Nephron (organoid): ENCODE measurements at regions not wholly inside any gene's neighbourhood (a gene's known extent, or its start where the extent isn't known, plus 50 kb on each side); places are given as distances from the start of the nearest gene placed in this dataset.

Experiments used
- H3K27ac Mint-ChIP-seq, 3 experiments: 2 replicates each; pipeline ENCODE4 v1.8.0; 2020; ENCODE audit warnings: mixed read lengths in 3 of 3, mild to moderate bottlenecking in 2 of 3, moderate library complexity in 1 of 3
- H3K27me3 Mint-ChIP-seq: 2 replicates; pipeline ENCODE4 v1.8.0; 2021; ENCODE audit warnings: low read depth, mild to moderate bottlenecking, moderate library complexity, mixed read lengths
- H3K36me3 Mint-ChIP-seq: 2 replicates; pipeline ENCODE4 v1.8.0; 2020; ENCODE audit warnings: low read depth, mixed read lengths
- H3K4me1 Mint-ChIP-seq: 2 replicates; pipeline ENCODE4 v1.8.0; 2020; ENCODE audit warnings: mixed read lengths
- H3K4me3 Mint-ChIP-seq, 3 experiments: 2 replicates each; pipeline ENCODE4 v1.8.0; 2020; ENCODE audit warnings: mild to moderate bottlenecking in 3 of 3, mixed read lengths in 3 of 3, moderate library complexity in 2 of 3
- H3K9me3 Mint-ChIP-seq: 2 replicates; pipeline ENCODE4 v1.8.0; 2020; ENCODE audit warnings: mixed read lengths
- CTCF ChIP-seq, 3 experiments: fragments of 200-600 bp; sonication (generic); IDR thresholded peaks; one replicate each; pipeline ENCODE4 v1.5.0; 2021; ENCODE audit warnings: antibody characterized with exemption in 3 of 3; ENCODE audit not compliant: unreplicated experiment in 3 of 3

GRCh38 chr4:187139141-187139540, 415.5 kb upstream of the FAT1 start:
- Mint-ChIP-seq H3K27ac (no peak overlapping the region), H3K36me3 (no peaks in the 10 kb centered on the region), H3K4me1 (peaks cover 5% of the 10 kb centered on the region), H3K27me3 (no peaks in the 10 kb centered on the region), H3K4me3 (no peak overlapping the region), H3K9me3 (no peaks in the 10 kb centered on the region)
- TF ChIP-seq CTCF (IDR thresholded peaks at IDR 0.05; ENCODE audit: unreplicated experiment in 3 of 3) = no peak

- no peak overlapping the region for H3K4me3 Mint-ChIP-seq
Measured at GRCh38 chr4:187141101-187141500, 417.4 kb upstream of the FAT1 start.

DNA sequence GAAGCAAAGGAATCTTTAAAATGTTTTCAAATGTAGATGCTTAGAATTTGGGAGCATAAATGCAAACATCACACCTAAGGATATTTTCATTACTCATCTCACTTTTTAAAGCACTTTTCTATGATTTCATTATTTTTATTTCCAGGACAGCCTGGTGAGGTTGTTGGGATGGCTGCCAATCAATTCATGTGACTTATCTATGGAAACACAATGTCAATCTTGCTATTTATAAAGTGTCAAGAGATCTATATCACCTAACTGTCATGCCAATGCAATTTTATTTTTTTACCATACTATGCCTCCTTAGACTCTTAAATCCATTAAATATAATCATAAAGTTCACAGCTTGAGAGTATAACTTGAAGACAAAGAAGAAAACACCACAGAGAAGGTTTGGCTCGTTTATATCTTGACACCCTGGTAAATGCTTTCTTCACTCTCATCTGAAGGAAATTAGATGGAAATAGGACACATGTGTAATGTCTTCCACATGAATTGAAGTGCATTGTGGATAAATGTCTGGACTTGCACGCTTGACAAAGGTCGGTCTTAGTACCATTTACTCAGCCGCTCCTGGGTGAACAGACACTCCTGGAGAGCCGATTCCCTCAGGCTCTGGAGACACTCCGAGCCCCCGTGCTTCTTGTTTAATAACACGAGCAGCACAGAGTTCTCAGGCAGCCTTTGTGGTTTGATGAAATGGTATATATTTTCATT, 425.7 kb upstream of the FAT1 start:
- TF ChIP-seq CTCF (IDR thresholded peaks at IDR 0.05; ENCODE audit: unreplicated experiment in 3 of 3) = no peak
- Mint-ChIP-seq H3K4me3 (no peak overlapping the region), H3K4me1 (no peaks in the 10 kb centered on the region), H3K9me3 (peaks cover 9% of the 10 kb centered on the region), H3K27ac (no peak overlapping the region), H3K27me3 (no peaks in the 10 kb centered on the region), H3K36me3 (no peaks in the 10 kb centered on the region)

More at GRCh38 chr4:187141101-187141500, 417.4 kb upstream of the FAT1 start:
- no peak for TF ChIP-seq CTCF (IDR thresholded peaks at IDR 0.05; ENCODE audit: unreplicated experiment in 3 of 3)
- no peak overlapping the region for H3K27ac Mint-ChIP-seq
- H3K36me3 Mint-ChIP-seq = no peaks in the 10 kb centered on the region
- no peaks in the 10 kb centered on the region for H3K9me3 Mint-ChIP-seq
- no peaks in the 10 kb centered on the region for H3K27me3 Mint-ChIP-seq
- peaks cover 5% of the 10 kb centered on the region for H3K4me1 Mint-ChIP-seq

DNA sequence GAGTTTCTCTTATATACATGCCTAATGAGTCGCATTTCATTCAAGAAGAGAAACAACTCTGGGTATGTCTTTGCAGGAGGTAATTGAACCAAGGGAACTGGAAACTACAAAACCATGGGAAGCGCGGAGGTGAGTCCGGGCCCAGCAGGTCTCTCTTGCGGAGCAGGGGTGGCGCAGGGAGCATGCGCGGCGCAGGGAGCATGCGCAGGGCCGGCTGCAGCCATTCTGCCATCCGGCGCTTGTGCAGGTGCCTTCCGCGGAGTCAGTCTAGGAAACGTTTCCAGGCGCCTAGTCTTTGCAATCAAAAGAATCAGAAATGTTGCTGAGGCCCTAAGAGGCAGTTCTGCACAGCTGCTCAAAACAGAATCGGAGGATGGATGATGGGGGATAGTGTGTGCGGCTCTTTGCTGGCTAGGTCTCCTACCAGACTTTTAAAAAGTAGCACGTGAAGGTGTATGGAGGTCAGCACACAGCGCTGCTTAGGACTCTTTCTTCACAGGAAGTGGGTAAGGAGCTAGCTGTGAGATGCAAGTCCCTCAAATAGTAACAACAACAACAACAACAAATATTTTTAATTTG, 433.8 kb upstream of the FAT1 start:
- H3K4me1 Mint-ChIP-seq = no peaks in the 10 kb centered on the region
- peaks cover 3% of the 10 kb centered on the region for H3K27me3 Mint-ChIP-seq
- no peak for TF ChIP-seq CTCF (IDR thresholded peaks at IDR 0.05; ENCODE audit: unreplicated experiment in 3 of 3)
- H3K9me3 Mint-ChIP-seq = peaks cover 14% of the 10 kb centered on the region
- H3K27ac Mint-ChIP-seq = no peak overlapping the region
- no peak overlapping the region for H3K4me3 Mint-ChIP-seq
- peaks cover 4% of the 10 kb centered on the region for H3K36me3 Mint-ChIP-seq

DNA sequence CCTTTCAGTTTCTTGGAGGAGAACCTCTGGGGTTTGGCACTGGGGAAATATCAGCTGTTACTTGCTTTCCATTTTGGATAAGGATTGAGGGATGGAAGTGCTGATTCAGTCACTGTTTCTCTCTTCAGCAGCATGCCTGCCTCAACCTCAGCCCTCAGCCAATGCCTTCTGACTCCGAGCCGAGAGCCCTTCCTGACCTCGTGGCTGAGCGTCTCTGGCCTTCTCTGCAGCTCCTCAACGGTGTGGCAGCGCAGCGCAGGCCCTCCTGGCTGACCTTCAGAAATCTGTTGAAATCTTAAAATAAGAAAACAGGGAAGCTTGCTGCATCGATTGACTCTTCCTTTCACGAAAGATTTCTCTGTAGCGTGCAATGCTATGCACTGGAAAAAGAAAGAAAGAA, 434.3 kb upstream of the FAT1 start:
- Mint-ChIP-seq H3K27ac (no peak overlapping the region), H3K4me1 (no peaks in the 10 kb centered on the region), H3K27me3 (peaks cover 3% of the 10 kb centered on the region), H3K36me3 (peaks cover 4% of the 10 kb centered on the region), H3K9me3 (peaks cover 14% of the 10 kb centered on the region), H3K4me3 (no peak overlapping the region)
- no peak for TF ChIP-seq CTCF (IDR thresholded peaks at IDR 0.05; ENCODE audit: unreplicated experiment in 3 of 3)

- Mint-ChIP-seq H3K9me3 (peaks cover 10% of the 10 kb centered on the region), H3K4me1 (no peaks in the 10 kb centered on the region), H3K27me3 (no peaks in the 10 kb centered on the region), H3K27ac (no peak overlapping the region), H3K36me3 (peaks cover 4% of the 10 kb centered on the region), H3K4me3 (no peak overlapping the region)
- TF ChIP-seq CTCF (IDR thresholded peaks at IDR 0.05; ENCODE audit: unreplicated experiment in 3 of 3) = no peak
Measured at GRCh38 chr4:187160486-187160885, 436.8 kb upstream of the FAT1 start.
